Lower lobe of right lung (tissue), 2 donors: ENCODE measurements at regions not wholly inside any gene's neighbourhood (a gene's known extent, or its start where the extent isn't known, plus 50 kb on each side); places are given as distances from the start of the nearest gene placed in this dataset.
"Not testable (repeated sequence)": the region's sequence is repeated elsewhere in the genome, so short reads cannot be mapped to it uniquely, and the experiment has no call there.

Experiments
- ATAC-seq, 2 donors: fragments of 200-7000 bp; cut with Tn5 transposase; one replicate each; pipeline ENCODE4 v1.9.1; 2020 to 2022; ENCODE audit warnings: mild to moderate bottlenecking in 2 of 2, moderate library complexity in 2 of 2
- DNase-seq: peaks from one replicate; pipeline ENCODE4 v3.0.0-alpha.2; 2020
- H3K27ac ChIP-seq: fragments of 200-600 bp; one replicate; pipeline ENCODE4 v1.8.0; 2022
- H3K27me3 ChIP-seq: fragments of 200-600 bp; one replicate; pipeline ENCODE4 v1.8.0; 2022; ENCODE audit warnings: low read depth
- H3K36me3 ChIP-seq: fragments of 200-600 bp; one replicate; pipeline ENCODE4 v1.8.0; 2022; ENCODE audit warnings: mild to moderate bottlenecking
- H3K4me1 ChIP-seq: fragments of 200-600 bp; one replicate; pipeline ENCODE4 v1.8.0; 2022
- H3K4me3 ChIP-seq: fragments of 200-600 bp; one replicate; pipeline ENCODE4 v1.8.0; 2022; ENCODE audit warnings: mild to moderate bottlenecking
- H3K9me3 ChIP-seq: fragments of 200-600 bp; one replicate; pipeline ENCODE4 v1.8.0; 2022
- CTCF ChIP-seq: fragments of 200-600 bp; IDR thresholded peaks from one replicate; pipeline ENCODE4 v1.8.0; 2022; ENCODE audit warnings: antibody characterized with exemption, mild to moderate bottlenecking
- intact Hi-C: fragments of 100-400 bp; cut with DNase I; formaldehyde crosslinking; loops from one replicate; pipeline ENCODE4 v1.11.0; 2022
- donor health status: DM: no; HTN: yes; CAD: no; lungs with severe emphysema.

DNA sequence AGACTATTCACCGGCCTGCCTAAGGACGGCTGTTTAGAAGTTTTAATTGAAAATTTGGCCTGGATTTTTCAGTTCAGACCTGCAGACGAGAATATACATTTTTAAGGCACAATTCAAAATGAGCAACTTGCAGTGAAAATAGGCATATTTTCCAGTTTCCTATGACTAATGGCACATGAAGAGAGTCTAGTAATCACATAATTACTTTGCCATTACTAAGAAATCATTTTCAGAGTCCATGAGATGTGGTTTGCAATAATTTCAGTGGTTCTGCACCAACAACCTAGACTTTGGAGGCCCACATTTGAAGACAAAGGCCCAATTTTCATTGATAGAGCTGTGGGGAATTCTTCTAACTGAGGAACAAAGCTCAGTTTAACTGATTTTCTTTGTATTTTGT, 205.3 kb downstream of the SOX2 start:
- Histone ChIP-seq H3K9me3 (no peaks in the 10 kb centered on the region), H3K36me3 (no peaks in the 10 kb centered on the region), H3K27me3 (no peaks in the 10 kb centered on the region), H3K4me1 (no peaks in the 10 kb centered on the region), H3K4me3 (no peak overlapping the region), H3K27ac (no peak overlapping the region)
- no peak for ATAC-seq
- no peak for TF ChIP-seq CTCF
- intact Hi-C loops = no loop called here
- no peak for DNase-seq

DNA sequence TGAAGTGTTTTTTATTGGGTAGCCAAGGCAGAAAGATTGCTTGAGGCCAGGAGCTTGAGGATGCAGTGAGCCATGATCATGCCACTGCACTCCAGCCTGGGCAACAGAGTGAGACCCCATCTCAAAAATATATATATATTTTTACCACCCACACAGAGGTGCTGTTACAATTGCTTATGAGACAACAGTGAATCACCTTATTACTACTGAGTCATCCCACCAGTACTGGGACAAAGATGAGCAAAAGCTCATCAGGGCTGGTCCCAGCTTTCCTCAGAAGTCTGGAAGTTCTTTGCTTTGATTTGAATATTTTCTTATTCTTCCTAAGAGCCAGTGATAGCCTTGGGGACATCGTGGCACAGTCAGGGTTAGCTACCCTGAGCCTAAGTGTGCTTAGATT, 207.7 kb downstream of the SOX2 start:
- H3K4me3 ChIP-seq = no peak overlapping the region
- no peaks in the 10 kb centered on the region for H3K4me1 ChIP-seq
- H3K27ac ChIP-seq = no peak overlapping the region
- H3K36me3 ChIP-seq = no peaks in the 10 kb centered on the region
- no peaks in the 10 kb centered on the region for H3K27me3 ChIP-seq
- no peak for TF ChIP-seq CTCF
- H3K9me3 ChIP-seq = no peaks in the 10 kb centered on the region
- DNase-seq (no peak), ATAC-seq (no peak)
- intact Hi-C loops = no loop called here

- intact Hi-C loops = no loop called here
- no peaks in the 10 kb centered on the region for H3K27me3 ChIP-seq
- ATAC-seq (no peak), DNase-seq (no peak)
- H3K9me3 ChIP-seq = no peaks in the 10 kb centered on the region
- no peaks in the 10 kb centered on the region for H3K4me1 ChIP-seq
- no peak overlapping the region for H3K4me3 ChIP-seq
- TF ChIP-seq CTCF = no peak
- no peak overlapping the region for H3K27ac ChIP-seq
- H3K36me3 ChIP-seq = no peaks in the 10 kb centered on the region
Observed at GRCh38 chr3:181920409-181920808, 208.7 kb downstream of the SOX2 start.

GRCh38 chr3:181921220-181921619, 209.5 kb downstream of the SOX2 start:
- Histone ChIP-seq H3K9me3 (no peaks in the 10 kb centered on the region), H3K27ac (no peak overlapping the region), H3K27me3 (no peaks in the 10 kb centered on the region), H3K4me3 (no peak overlapping the region), H3K4me1 (no peaks in the 10 kb centered on the region), H3K36me3 (no peaks in the 10 kb centered on the region)
- DNase-seq (no peak), ATAC-seq (no peak)
- no peak for TF ChIP-seq CTCF
- intact Hi-C loops = no loop called here

DNA sequence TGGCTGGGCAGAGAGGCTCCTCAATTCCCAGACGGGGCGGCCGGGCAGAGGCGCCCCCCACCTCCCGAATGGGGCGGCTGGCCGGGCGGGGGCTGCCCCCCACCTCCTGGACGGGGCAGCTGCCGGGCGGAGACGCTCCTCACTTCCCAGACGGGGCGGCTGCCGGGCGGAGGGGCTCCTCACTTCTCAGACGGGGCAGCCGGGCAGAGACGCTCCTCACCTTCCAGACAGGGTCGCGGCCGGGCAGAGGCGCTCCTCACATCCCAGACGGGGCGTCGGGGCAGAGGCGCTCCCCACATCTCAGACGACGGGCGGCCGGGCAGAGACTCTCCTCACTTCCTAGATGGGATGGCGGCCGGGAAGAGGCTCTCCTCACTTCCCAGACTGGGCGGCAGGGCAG, 214.1 kb downstream of the SOX2 start:
- intact Hi-C loops, H3K4me1 ChIP-seq, H3K9me3 ChIP-seq, H3K36me3 ChIP-seq, H3K27ac ChIP-seq, H3K4me3 ChIP-seq, ATAC-seq, H3K27me3 ChIP-seq, DNase-seq: not testable (repeated sequence)

GRCh38 chr3:181929501-181929900, 217.8 kb downstream of the SOX2 start:
- Histone ChIP-seq H3K27ac (no peak overlapping the region), H3K27me3 (no peaks in the 10 kb centered on the region), H3K4me3 (no peak overlapping the region), H3K4me1 (no peaks in the 10 kb centered on the region), H3K9me3 (no peaks in the 10 kb centered on the region), H3K36me3 (no peaks in the 10 kb centered on the region)
- ATAC-seq (no peak), DNase-seq (no peak)
- intact Hi-C loops = no loop called here
- TF ChIP-seq CTCF = no peak
